ENCODE measurements at regions not wholly inside any gene's neighbourhood (a gene's known extent, or its start where the extent isn't known, plus 50 kb on each side); places are given as distances from the start of the nearest gene placed in this dataset.
"Not testable (repeated sequence)": the region's sequence is repeated elsewhere in the genome, so short reads cannot be mapped to it uniquely, and the experiment has no call there.

DNA sequence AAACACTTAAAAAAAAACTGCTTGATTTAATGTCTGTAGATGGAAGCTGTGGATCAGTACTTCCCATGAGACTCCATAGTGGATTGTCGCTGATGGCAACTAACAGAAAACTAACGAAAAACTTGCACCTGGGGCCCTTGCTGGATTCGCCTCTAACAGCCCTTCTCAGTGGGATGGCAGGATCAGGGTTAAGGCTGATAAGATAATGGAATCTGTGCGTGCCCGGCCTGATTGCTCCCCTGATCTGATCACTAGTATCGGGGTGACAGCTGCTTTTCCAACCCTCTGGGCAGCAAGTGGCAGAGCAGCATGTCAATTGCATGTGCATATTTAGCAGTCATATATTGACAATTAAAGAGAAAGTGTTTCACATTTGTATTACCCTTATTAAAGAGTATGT is 185.8 kb upstream of the ELAVL2 start:
- no peaks in the 10 kb centered on the region for H3K36me3 ChIP-seq
- intact Hi-C loops (cut with DNase I): no loop called here
- no peak for DNase-seq (ENCODE audit: extremely low spot score)
- WGBS: 86% methylated on average over 6 of the region's 6 CpGs
- H3K4me1 ChIP-seq: no peaks in the 10 kb centered on the region
- no peak overlapping the region for H3K27ac ChIP-seq (replicated peaks in 1 of 4)
- no peaks in the 10 kb centered on the region for H3K27me3 ChIP-seq
- no peak for TF ChIP-seq POLR2A (IDR thresholded peaks at IDR 0.05; ENCODE audit: low read depth)
- TF ChIP-seq EP300 (IDR thresholded peaks at IDR 0.05): no peak
- TF ChIP-seq, protein P1, sequence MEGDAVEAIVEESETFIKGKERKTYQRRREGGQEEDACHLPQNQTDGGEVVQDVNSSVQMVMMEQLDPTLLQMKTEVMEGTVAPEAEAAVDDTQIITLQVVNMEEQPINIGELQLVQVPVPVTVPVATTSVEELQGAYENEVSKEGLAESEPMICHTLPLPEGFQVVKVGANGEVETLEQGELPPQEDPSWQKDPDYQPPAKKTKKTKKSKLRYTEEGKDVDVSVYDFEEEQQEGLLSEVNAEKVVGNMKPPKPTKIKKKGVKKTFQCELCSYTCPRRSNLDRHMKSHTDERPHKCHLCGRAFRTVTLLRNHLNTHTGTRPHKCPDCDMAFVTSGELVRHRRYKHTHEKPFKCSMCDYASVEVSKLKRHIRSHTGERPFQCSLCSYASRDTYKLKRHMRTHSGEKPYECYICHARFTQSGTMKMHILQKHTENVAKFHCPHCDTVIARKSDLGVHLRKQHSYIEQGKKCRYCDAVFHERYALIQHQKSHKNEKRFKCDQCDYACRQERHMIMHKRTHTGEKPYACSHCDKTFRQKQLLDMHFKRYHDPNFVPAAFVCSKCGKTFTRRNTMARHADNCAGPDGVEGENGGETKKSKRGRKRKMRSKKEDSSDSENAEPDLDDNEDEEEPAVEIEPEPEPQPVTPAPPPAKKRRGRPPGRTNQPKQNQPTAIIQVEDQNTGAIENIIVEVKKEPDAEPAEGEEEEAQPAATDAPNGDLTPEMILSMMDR (IDR thresholded peaks at IDR 0.05): no peak
- TF ChIP-seq POLR2AphosphoS5 (IDR thresholded peaks at IDR 0.05): no peak
- no peaks in the 10 kb centered on the region for H3K9me3 ChIP-seq
- H3K4me3 ChIP-seq: no peak overlapping the region

DNA sequence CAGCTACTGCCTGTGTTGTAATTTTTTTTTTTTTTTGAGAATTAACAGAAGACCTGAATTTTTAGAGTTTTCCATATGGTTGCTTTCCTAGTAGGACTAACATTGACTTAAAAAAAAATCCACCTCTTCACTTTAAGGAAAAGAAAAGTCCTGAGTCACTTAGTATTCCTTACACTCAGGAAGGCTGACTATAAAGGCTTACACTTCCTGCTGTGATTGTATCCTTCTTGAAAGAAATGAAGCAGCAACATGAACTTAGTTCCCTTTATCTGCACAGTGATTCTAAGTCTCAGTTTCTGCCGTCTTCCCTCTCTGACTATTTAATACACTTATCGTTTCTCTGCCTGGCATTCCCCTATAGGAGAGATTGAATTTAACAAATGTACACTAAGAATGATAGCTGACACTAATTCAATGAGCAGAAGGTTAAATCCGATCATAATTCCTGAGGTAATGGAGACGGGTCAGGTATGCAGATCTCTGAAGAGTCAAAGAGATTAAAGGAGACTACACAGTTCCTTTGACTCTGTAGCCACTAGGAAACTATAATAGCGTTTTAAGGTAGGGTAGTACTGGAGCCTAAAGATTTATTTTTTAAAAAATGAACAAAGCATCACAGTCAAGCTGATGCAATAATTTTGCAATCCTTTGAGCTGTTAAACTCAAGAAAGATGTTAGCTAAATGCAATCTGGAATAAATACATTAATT is 185.1 kb upstream of the ELAVL2 start:
- TF ChIP-seq, protein P1 (IDR thresholded peaks at IDR 0.05): no peak
- TF ChIP-seq EP300 (IDR thresholded peaks at IDR 0.05): no peak
- no peak for TF ChIP-seq POLR2AphosphoS5 (IDR thresholded peaks at IDR 0.05)
- TF ChIP-seq POLR2A (IDR thresholded peaks at IDR 0.05; ENCODE audit: low read depth): no peak
- Histone ChIP-seq H3K9me3 (no peaks in the 10 kb centered on the region), H3K4me3 (no peak overlapping the region), H3K27ac (replicated peaks in 1 of 4) (no peak overlapping the region), H3K36me3 (no peaks in the 10 kb centered on the region), H3K27me3 (no peaks in the 10 kb centered on the region), H3K4me1 (no peaks in the 10 kb centered on the region)
- 75% methylated on average over 5 of the region's 5 CpGs for WGBS
- intact Hi-C loops (cut with DNase I): no loop called here
- DNase-seq (ENCODE audit: extremely low spot score): no peak

DNA sequence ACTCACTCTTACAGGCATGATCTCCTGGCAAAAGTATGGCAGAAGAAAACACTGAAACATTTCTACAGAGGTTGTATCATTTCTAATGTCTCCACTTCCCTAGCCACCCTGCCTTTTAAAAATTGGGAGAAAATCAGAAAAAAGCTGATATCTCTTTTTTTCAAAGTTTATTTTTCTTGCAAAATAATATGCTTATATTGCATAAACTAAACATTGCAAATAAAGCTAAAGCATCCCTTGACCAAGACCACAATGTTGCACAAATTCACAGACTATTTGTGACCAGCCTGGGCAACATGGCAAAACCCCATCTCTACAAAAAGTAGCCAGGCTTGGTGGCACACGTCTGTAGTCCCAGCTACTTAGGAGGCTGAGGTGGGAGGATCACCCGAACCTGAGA is 183.3 kb upstream of the ELAVL2 start:
- Histone ChIP-seq H3K9me3 (no peaks in the 10 kb centered on the region), H3K27ac (replicated peaks in 1 of 4) (no peak overlapping the region), H3K4me3 (no peak overlapping the region), H3K4me1 (no peaks in the 10 kb centered on the region), H3K36me3 (no peaks in the 10 kb centered on the region), H3K27me3 (no peaks in the 10 kb centered on the region)
- TF ChIP-seq POLR2AphosphoS5 (IDR thresholded peaks at IDR 0.05): no peak
- TF ChIP-seq EP300 (IDR thresholded peaks at IDR 0.05): no peak
- intact Hi-C loops (cut with DNase I): no loop called here
- WGBS: 82% methylated on average over 2 of the region's 2 CpGs
- no peak for DNase-seq (ENCODE audit: extremely low spot score)

DNA sequence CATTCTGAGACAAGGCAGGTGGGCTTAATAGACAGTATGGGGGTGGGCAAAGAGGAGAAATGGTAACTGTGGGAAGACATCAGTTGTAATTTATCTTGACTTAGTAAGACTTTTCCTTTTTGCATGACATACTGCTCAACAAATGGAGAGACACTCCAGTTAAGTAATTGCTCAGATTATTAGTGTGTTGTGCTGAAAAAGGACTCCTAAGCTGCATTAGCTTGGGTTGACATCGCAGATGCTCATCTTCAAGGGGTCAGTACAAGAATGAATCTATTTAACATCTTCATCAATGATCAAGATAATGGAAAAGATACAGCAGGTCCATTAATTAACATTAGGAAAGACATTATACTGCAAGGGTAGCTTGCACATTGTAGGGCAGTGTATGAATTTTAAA is 181.1 kb upstream of the ELAVL2 start:
- WGBS: 84% methylated on average over 1 of the region's 1 CpG
- intact Hi-C loops (cut with DNase I): no loop called here

DNA sequence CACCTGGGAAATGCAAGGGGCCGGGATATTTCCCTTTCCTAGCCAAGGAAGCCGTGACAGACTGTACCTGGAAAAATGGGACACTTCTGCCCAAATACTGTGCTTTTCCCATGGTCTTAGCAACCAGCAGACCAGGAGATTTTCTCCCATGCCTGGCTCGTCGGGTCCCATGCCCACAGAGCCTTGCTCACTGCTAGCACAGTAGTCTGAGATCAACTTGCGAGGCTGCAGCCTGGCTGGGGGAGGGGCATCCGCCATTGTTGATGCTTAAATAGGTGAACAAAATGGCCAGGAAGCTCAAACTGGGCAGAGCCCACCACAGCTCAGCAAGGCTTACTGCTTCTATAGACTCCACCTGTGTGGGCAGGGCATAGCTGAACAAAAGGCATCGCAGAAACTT is 165.8 kb upstream of the ELAVL2 start:
- 95% methylated on average over 6 of the region's 7 CpGs for WGBS
- H3K36me3 ChIP-seq; H3K27me3 ChIP-seq; intact Hi-C loops (cut with DNase I); H3K9me3 ChIP-seq; H3K4me3 ChIP-seq; H3K27ac ChIP-seq (replicated peaks in 1 of 4); DNase-seq (ENCODE audit: extremely low spot score); H3K4me1 ChIP-seq: not testable (repeated sequence)

More for the DNA sequence above, 181.1 kb upstream of the ELAVL2 start:
- Histone ChIP-seq H3K4me1 (no peaks in the 10 kb centered on the region), H3K36me3 (no peaks in the 10 kb centered on the region), H3K27me3 (no peaks in the 10 kb centered on the region), H3K9me3 (no peaks in the 10 kb centered on the region), H3K27ac (replicated peaks in 1 of 4) (no peak overlapping the region), H3K4me3 (no peak overlapping the region)
- TF ChIP-seq POLR2A (IDR thresholded peaks at IDR 0.05; ENCODE audit: low read depth) (no peak), EP300 (IDR thresholded peaks at IDR 0.05) (no peak), POLR2AphosphoS5 (IDR thresholded peaks at IDR 0.05) (no peak)
- TF ChIP-seq, protein P1 (IDR thresholded peaks at IDR 0.05): no peak
- no peak for DNase-seq (ENCODE audit: extremely low spot score)

DNA sequence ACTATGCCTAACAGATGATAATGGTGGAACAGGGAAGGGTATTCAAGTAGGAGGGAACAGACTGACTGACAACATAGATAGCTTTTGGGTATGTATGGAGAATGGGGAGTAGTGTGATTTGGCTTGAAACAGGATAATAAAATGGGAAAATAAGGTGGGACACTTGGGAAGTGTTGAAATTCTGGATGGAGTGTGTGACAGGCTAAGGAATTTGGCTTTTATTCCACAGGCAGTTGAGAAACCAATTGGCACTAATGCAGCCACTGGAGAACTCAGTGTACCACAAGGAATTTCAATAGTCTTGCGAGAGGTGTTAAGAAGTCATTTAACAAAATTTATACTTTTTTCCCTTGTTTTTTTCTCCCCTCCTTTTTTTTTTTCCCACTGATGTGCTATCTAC is 153.5 kb upstream of the ELAVL2 start:
- no peaks in the 10 kb centered on the region for H3K9me3 ChIP-seq
- H3K36me3 ChIP-seq: no peaks in the 10 kb centered on the region
- intact Hi-C loops (cut with DNase I): no loop called here
- WGBS: 86% methylated on average over 1 of the region's 1 CpG
- no peak overlapping the region for H3K4me3 ChIP-seq
- H3K27ac ChIP-seq (replicated peaks in 1 of 4): no peak overlapping the region
- no peak for DNase-seq (ENCODE audit: extremely low spot score)
- H3K27me3 ChIP-seq: no peaks in the 10 kb centered on the region
- TF ChIP-seq POLR2AphosphoS5 (IDR thresholded peaks at IDR 0.05): no peak
- no peak for TF ChIP-seq POLR2A (IDR thresholded peaks at IDR 0.05; ENCODE audit: low read depth)
- TF ChIP-seq EP300 (IDR thresholded peaks at IDR 0.05): no peak
- TF ChIP-seq, protein P1 (IDR thresholded peaks at IDR 0.05): no peak
- no peaks in the 10 kb centered on the region for H3K4me1 ChIP-seq
